AG09309 (cell line): ENCODE measurements at regions not wholly inside any gene's neighbourhood (a gene's known extent, or its start where the extent isn't known, plus 50 kb on each side); places are given as distances from the start of the nearest gene placed in this dataset.

ENCODE experiments used
- DNase-seq: peaks from one replicate; pipeline ENCODE4 v3.0.0-alpha.2; 2010; ENCODE audit warnings: low read depth
- H3K4me3 ChIP-seq: 2 replicates; pipeline ENCODE4 v1.5.1; 2011; ENCODE audit warnings: mild to moderate bottlenecking, low read depth, low read length, moderate library complexity; ENCODE audit not compliant: control insufficient read depth
- CTCF ChIP-seq: IDR thresholded peaks from 2 replicates; pipeline ENCODE4 v1.5.1; 2011; ENCODE audit warnings: mild to moderate bottlenecking, low read depth, low read length, inconsistent platforms; ENCODE audit not compliant: insufficient read depth, control insufficient read depth; ENCODE audit errors: missing control alignments

- DNase-seq = no peak
- no peak for TF ChIP-seq CTCF
- H3K4me3 ChIP-seq = no peak overlapping the region
These were observed 668.3 kb upstream of the NR3C2 start for GRCh38 chr4:149110481-149110880.

GRCh38 chr4:149108626-149109025, 666.4 kb upstream of the NR3C2 start:
- DNase-seq = no peak
- TF ChIP-seq CTCF = no peak
- H3K4me3 ChIP-seq = no peak overlapping the region

GRCh38 chr4:149102765-149103164, 660.6 kb upstream of the NR3C2 start:
- no peak for DNase-seq
- TF ChIP-seq CTCF = no peak
- no peak overlapping the region for H3K4me3 ChIP-seq

- no peak for TF ChIP-seq CTCF
- H3K4me3 ChIP-seq = no peak overlapping the region
- no peak for DNase-seq
These were observed 659.4 kb upstream of the NR3C2 start for GRCh38 chr4:149101649-149102048.

GRCh38 chr4:149095811-149096210, 653.6 kb upstream of the NR3C2 start:
- no peak overlapping the region for H3K4me3 ChIP-seq
- no peak for DNase-seq
- no peak for TF ChIP-seq CTCF

- TF ChIP-seq CTCF = no peak
- no peak overlapping the region for H3K4me3 ChIP-seq
- DNase-seq = no peak
These were observed 652.8 kb upstream of the NR3C2 start for GRCh38 chr4:149095001-149095400.

- TF ChIP-seq CTCF = no peak
- DNase-seq = no peak
These were observed 641.9 kb upstream of the NR3C2 start for GRCh38 chr4:149084144-149084543.

More at GRCh38 chr4:149084144-149084543, 641.9 kb upstream of the NR3C2 start:
- H3K4me3 ChIP-seq = no peak overlapping the region
